ENCODE measurements at regions not wholly inside any gene's neighbourhood (a gene's known extent, or its start where the extent isn't known, plus 50 kb on each side); places are given as distances from the start of the nearest gene placed in this dataset.
"Not testable (repeated sequence)": the region's sequence is repeated elsewhere in the genome, so short reads cannot be mapped to it uniquely, and the experiment has no call there.

- Histone ChIP-seq H3K4me3 (ENCODE audit: low read length) (no peak overlapping the region), H3K27ac (ENCODE audit: low read length) (no peak overlapping the region), H3K4me1 (ENCODE audit: control insufficient read depth, insufficient read depth, low read length) (no peaks in the 10 kb centered on the region), H3K27me3 (ENCODE audit: control insufficient read depth, insufficient read depth) (no peaks in the 10 kb centered on the region), H3K9me3 (ENCODE audit: control insufficient read depth, low read length) (no peaks in the 10 kb centered on the region)
- no peak for ATAC-seq
- intact Hi-C loops (cut with DNase I), result loop anchor here in 1 of 4 donors (10.0 kb wide), 1 partner anchor 117 kb away; no protein-coding TSS in a partner anchor
- no peak for DNase-seq
- 41% methylated on average over 2 of the region's 2 CpGs for WGBS
Observed at GRCh38 chr12:114131824-114132223, 165.7 kb upstream of the RBM19 start.

- Histone ChIP-seq H3K4me1 (ENCODE audit: control insufficient read depth, insufficient read depth, low read length) (no peaks in the 10 kb centered on the region), H3K4me3 (ENCODE audit: low read length) (no peak overlapping the region), H3K27me3 (ENCODE audit: control insufficient read depth, insufficient read depth) (no peaks in the 10 kb centered on the region), H3K27ac (ENCODE audit: low read length) (no peak overlapping the region), H3K9me3 (ENCODE audit: control insufficient read depth, low read length) (no peaks in the 10 kb centered on the region)
- 66% methylated on average over 2 of the region's 2 CpGs for WGBS
- intact Hi-C loops (cut with DNase I), result no loop called here
- DNase-seq, result no peak
- ATAC-seq, result no peak
Observed at GRCh38 chr12:114123108-114123507, 157.0 kb upstream of the RBM19 start.

- Histone ChIP-seq H3K9me3 (ENCODE audit: control insufficient read depth, low read length) (no peaks in the 10 kb centered on the region), H3K4me3 (ENCODE audit: low read length) (no peak overlapping the region), H3K4me1 (ENCODE audit: control insufficient read depth, insufficient read depth, low read length) (no peaks in the 10 kb centered on the region), H3K27ac (ENCODE audit: low read length) (no peak overlapping the region), H3K27me3 (ENCODE audit: control insufficient read depth, insufficient read depth) (no peaks in the 10 kb centered on the region)
- intact Hi-C loops (cut with DNase I), result no loop called here
- 82% methylated on average over 3 of the region's 3 CpGs for WGBS
- DNase-seq, result no peak
- no peak for ATAC-seq
Observed at GRCh38 chr12:114122016-114122415, 155.9 kb upstream of the RBM19 start.

GRCh38 chr12:114119316-114119715, 153.2 kb upstream of the RBM19 start:
- H3K9me3 ChIP-seq (ENCODE audit: control insufficient read depth, low read length), result no peaks in the 10 kb centered on the region
- ATAC-seq (no peak), DNase-seq (no peak)
- H3K27ac ChIP-seq (ENCODE audit: low read length), result no peak overlapping the region
- no peaks in the 10 kb centered on the region for H3K4me1 ChIP-seq (ENCODE audit: control insufficient read depth, insufficient read depth, low read length)
- H3K27me3 ChIP-seq (ENCODE audit: control insufficient read depth, insufficient read depth), result no peaks in the 10 kb centered on the region
- 46% methylated on average over 2 of the region's 2 CpGs for WGBS
- intact Hi-C loops (cut with DNase I), result no loop called here
- H3K4me3 ChIP-seq (ENCODE audit: low read length), result no peak overlapping the region

GRCh38 chr12:114096461-114096860, 130.3 kb upstream of the RBM19 start:
- ATAC-seq, result no peak
- H3K27me3 ChIP-seq (ENCODE audit: control insufficient read depth, insufficient read depth), result no peaks in the 10 kb centered on the region
- no peak overlapping the region for H3K4me3 ChIP-seq (ENCODE audit: low read length)
- H3K27ac ChIP-seq (ENCODE audit: low read length), result no peak overlapping the region
- peaks cover 3% of the 10 kb centered on the region for H3K4me1 ChIP-seq (ENCODE audit: control insufficient read depth, insufficient read depth, low read length)
- intact Hi-C loops (cut with DNase I), result no loop called here
- DNase-seq, result no peak
- 80% methylated on average over 1 of the region's 1 CpG for WGBS
- no peaks in the 10 kb centered on the region for H3K9me3 ChIP-seq (ENCODE audit: control insufficient read depth, low read length)

- Histone ChIP-seq H3K4me1 (ENCODE audit: control insufficient read depth, insufficient read depth, low read length) (peaks cover 5% of the 10 kb centered on the region), H3K27ac (ENCODE audit: low read length) (no peak overlapping the region), H3K27me3 (ENCODE audit: control insufficient read depth, insufficient read depth) (no peaks in the 10 kb centered on the region), H3K4me3 (ENCODE audit: low read length) (no peak overlapping the region), H3K9me3 (ENCODE audit: control insufficient read depth, low read length) (no peaks in the 10 kb centered on the region)
- 67% methylated on average over 3 of the region's 3 CpGs for WGBS
- DNase-seq (no peak), ATAC-seq (no peak)
- intact Hi-C loops (cut with DNase I), result no loop called here
Observed at GRCh38 chr12:114093520-114093919, 127.4 kb upstream of the RBM19 start.

GRCh38 chr12:114092981-114093380, 126.9 kb upstream of the RBM19 start:
- Histone ChIP-seq H3K27me3 (ENCODE audit: control insufficient read depth, insufficient read depth) (no peaks in the 10 kb centered on the region), H3K27ac (ENCODE audit: low read length) (no peak overlapping the region), H3K4me3 (ENCODE audit: low read length) (no peak overlapping the region), H3K4me1 (ENCODE audit: control insufficient read depth, insufficient read depth, low read length) (peaks cover 5% of the 10 kb centered on the region), H3K9me3 (ENCODE audit: control insufficient read depth, low read length) (no peaks in the 10 kb centered on the region)
- no peak for ATAC-seq
- intact Hi-C loops (cut with DNase I), result no loop called here
- DNase-seq, result no peak
- 60% methylated on average over 2 of the region's 2 CpGs for WGBS

GRCh38 chr12:114090211-114090610, 124.1 kb upstream of the RBM19 start:
- intact Hi-C loops (cut with DNase I), result no loop called here
- ATAC-seq, result no peak
- Histone ChIP-seq H3K4me3 (ENCODE audit: low read length) (no peak overlapping the region), H3K9me3 (ENCODE audit: control insufficient read depth, low read length) (no peaks in the 10 kb centered on the region), H3K27me3 (ENCODE audit: control insufficient read depth, insufficient read depth) (no peaks in the 10 kb centered on the region), H3K27ac (ENCODE audit: low read length) (no peak overlapping the region), H3K4me1 (ENCODE audit: control insufficient read depth, insufficient read depth, low read length) (peaks cover 2% of the 10 kb centered on the region)
- 65% methylated on average over 5 of the region's 5 CpGs for WGBS
- DNase-seq, result no peak

GRCh38 chr12:114073076-114073475, 107.0 kb upstream of the RBM19 start:
- no peaks in the 10 kb centered on the region for H3K9me3 ChIP-seq (ENCODE audit: control insufficient read depth, low read length)
- no peaks in the 10 kb centered on the region for H3K4me1 ChIP-seq (ENCODE audit: control insufficient read depth, insufficient read depth, low read length)
- intact Hi-C loops (cut with DNase I), result no loop called here
- DNase-seq, result no peak
- no peaks in the 10 kb centered on the region for H3K27me3 ChIP-seq (ENCODE audit: control insufficient read depth, insufficient read depth)
- 82% methylated on average over 3 of the region's 3 CpGs for WGBS
- H3K4me3 ChIP-seq (ENCODE audit: low read length), result no peak overlapping the region
- no peak overlapping the region for H3K27ac ChIP-seq (ENCODE audit: low read length)
- ATAC-seq, result no peak

GRCh38 chr12:114069507-114069906, 103.4 kb upstream of the RBM19 start:
- H3K27ac ChIP-seq (ENCODE audit: low read length), result no peak overlapping the region
- no peaks in the 10 kb centered on the region for H3K27me3 ChIP-seq (ENCODE audit: control insufficient read depth, insufficient read depth)
- no peaks in the 10 kb centered on the region for H3K4me1 ChIP-seq (ENCODE audit: control insufficient read depth, insufficient read depth, low read length)
- no peak for ATAC-seq
- 81% methylated on average over 2 of the region's 2 CpGs for WGBS
- DNase-seq, result no peak
- intact Hi-C loops (cut with DNase I), result no loop called here
- no peak overlapping the region for H3K4me3 ChIP-seq (ENCODE audit: low read length)
- no peaks in the 10 kb centered on the region for H3K9me3 ChIP-seq (ENCODE audit: control insufficient read depth, low read length)

GRCh38 chr12:114064497-114064896, 98.4 kb upstream of the RBM19 start:
- H3K27me3 ChIP-seq (ENCODE audit: control insufficient read depth, insufficient read depth), result no peaks in the 10 kb centered on the region
- no peaks in the 10 kb centered on the region for H3K4me1 ChIP-seq (ENCODE audit: control insufficient read depth, insufficient read depth, low read length)
- intact Hi-C loops (cut with DNase I), result no loop called here
- no peak overlapping the region for H3K4me3 ChIP-seq (ENCODE audit: low read length)
- no peak overlapping the region for H3K27ac ChIP-seq (ENCODE audit: low read length)
- WGBS, result 62% methylated on average over 4 of the region's 4 CpGs
- peaks cover 2% of the 10 kb centered on the region for H3K9me3 ChIP-seq (ENCODE audit: control insufficient read depth, low read length)
- no peak for DNase-seq
- no peak for ATAC-seq

- intact Hi-C loops (cut with DNase I); H3K9me3 ChIP-seq (ENCODE audit: control insufficient read depth, low read length); H3K4me1 ChIP-seq (ENCODE audit: control insufficient read depth, insufficient read depth, low read length); H3K27me3 ChIP-seq (ENCODE audit: control insufficient read depth, insufficient read depth); H3K4me3 ChIP-seq (ENCODE audit: low read length); DNase-seq; H3K27ac ChIP-seq (ENCODE audit: low read length); ATAC-seq: not testable (repeated sequence)
- 73% methylated on average over 7 of the region's 8 CpGs for WGBS
Observed at GRCh38 chr12:114064034-114064433, 97.9 kb upstream of the RBM19 start.

Measured in right cardiac atrium (tissue), 5 donors.